Upper lobe of left lung (tissue), 4 donors: ENCODE measurements at regions not wholly inside any gene's neighbourhood (a gene's known extent, or its start where the extent isn't known, plus 50 kb on each side); places are given as distances from the start of the nearest gene placed in this dataset.

Experiments used
- CTCF ChIP-seq, 6 experiments: fragments of 450-650 bp in 4 of 6; fragments of 200-600 bp in 2 of 6; sonication (generic) in 2 of 6; IDR thresholded peaks; one replicate each; pipeline ENCODE4 v1.5.1; 2016 to 2019; ENCODE audit warnings: antibody characterized with exemption in 6 of 6
- POLR2A ChIP-seq, 4 donors: fragments of 450-650 bp; IDR thresholded peaks; one replicate each; pipeline ENCODE4 v1.5.1; 2016 to 2017; ENCODE audit warnings: antibody characterized with exemption in 4 of 4, mild to moderate bottlenecking in 2 of 4

- TF ChIP-seq CTCF (IDR thresholded peaks at IDR 0.05) (no peak), POLR2A (IDR thresholded peaks at IDR 0.05) (no peak)
These were observed 122.3 kb upstream of the GPC6 start for GRCh38 chr13:93104270-93104669.
